Fibroblast of skin of left quadriceps (primary cell): ENCODE measurements at regions not wholly inside any gene's neighbourhood (a gene's known extent, or its start where the extent isn't known, plus 50 kb on each side); places are given as distances from the start of the nearest gene placed in this dataset.

Source experiments
- DNase-seq, 2 experiments: peaks; one replicate each; pipeline ENCODE4 v3.0.0-alpha.2; 2013; ENCODE audit warnings: low read depth in 2 of 2

GRCh38 chr5:122719991-122720746 lies 54.7 kb upstream of the SNX2 start:
- DNase-seq: no peak

GRCh38 chr5:122721127-122721526 lies 53.8 kb upstream of the SNX2 start:
- no peak for DNase-seq

GRCh38 chr5:122722341-122722740 lies 52.5 kb upstream of the SNX2 start:
- no peak for DNase-seq

GRCh38 chr5:122723606-122724352 lies 51.1 kb upstream of the SNX2 start:
- peak; percentile 77 to 78 for DNase-seq
